Neural cell (in vitro differentiated cells): ENCODE measurements at regions not wholly inside any gene's neighbourhood (a gene's known extent, or its start where the extent isn't known, plus 50 kb on each side); places are given as distances from the start of the nearest gene placed in this dataset.

Source experiments
- MXI1 ChIP-seq: fragments of 450-650 bp; conservative IDR thresholded peaks from 2 replicates; pipeline ENCODE4 v1.6.1; 2014; ENCODE audit warnings: antibody characterized with exemption, mild to moderate bottlenecking; ENCODE audit not compliant: poor library complexity, severe bottlenecking
- SMC3 ChIP-seq: fragments of 450-650 bp; conservative IDR thresholded peaks from 2 replicates; pipeline ENCODE4 v1.6.1; 2014; ENCODE audit warnings: antibody characterized with exemption, mild to moderate bottlenecking, moderate library complexity; ENCODE audit not compliant: poor library complexity
- TF ChIP-seq, protein P1 (sequence below): fragments of 450-650 bp; IDR thresholded peaks from 2 replicates; pipeline ENCODE4 v1.5.1; 2014; ENCODE audit warnings: antibody characterized with exemption, mild to moderate bottlenecking, moderate library complexity; ENCODE audit not compliant: poor library complexity, severe bottlenecking

DNA sequence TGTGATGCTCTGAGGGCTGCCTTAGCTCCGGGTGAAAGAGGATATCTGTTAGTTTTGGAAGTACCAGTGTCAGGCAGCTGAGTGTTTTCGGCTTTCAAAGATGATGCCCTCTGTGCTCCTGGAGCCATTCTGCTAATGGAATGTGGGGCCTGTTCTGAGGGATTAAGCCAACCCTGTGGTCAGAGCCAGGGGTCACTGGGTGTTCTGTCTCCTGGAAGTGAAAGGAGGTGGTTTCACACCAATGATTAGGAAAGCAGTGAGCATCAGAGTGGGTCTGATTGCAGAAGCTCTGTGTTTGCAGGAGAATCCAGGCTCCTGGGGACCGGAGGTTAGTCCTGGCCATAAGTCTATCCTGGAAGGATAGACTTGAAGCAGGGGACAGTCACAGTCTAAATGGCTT is 94.6 kb downstream of the UQCRFS1 start:
- TF ChIP-seq, protein P1, sequence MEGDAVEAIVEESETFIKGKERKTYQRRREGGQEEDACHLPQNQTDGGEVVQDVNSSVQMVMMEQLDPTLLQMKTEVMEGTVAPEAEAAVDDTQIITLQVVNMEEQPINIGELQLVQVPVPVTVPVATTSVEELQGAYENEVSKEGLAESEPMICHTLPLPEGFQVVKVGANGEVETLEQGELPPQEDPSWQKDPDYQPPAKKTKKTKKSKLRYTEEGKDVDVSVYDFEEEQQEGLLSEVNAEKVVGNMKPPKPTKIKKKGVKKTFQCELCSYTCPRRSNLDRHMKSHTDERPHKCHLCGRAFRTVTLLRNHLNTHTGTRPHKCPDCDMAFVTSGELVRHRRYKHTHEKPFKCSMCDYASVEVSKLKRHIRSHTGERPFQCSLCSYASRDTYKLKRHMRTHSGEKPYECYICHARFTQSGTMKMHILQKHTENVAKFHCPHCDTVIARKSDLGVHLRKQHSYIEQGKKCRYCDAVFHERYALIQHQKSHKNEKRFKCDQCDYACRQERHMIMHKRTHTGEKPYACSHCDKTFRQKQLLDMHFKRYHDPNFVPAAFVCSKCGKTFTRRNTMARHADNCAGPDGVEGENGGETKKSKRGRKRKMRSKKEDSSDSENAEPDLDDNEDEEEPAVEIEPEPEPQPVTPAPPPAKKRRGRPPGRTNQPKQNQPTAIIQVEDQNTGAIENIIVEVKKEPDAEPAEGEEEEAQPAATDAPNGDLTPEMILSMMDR = no peak
- TF ChIP-seq SMC3 (no peak), MXI1 (no peak)
